GM23338 (cell line): ENCODE measurements at regions not wholly inside any gene's neighbourhood (a gene's known extent, or its start where the extent isn't known, plus 50 kb on each side); places are given as distances from the start of the nearest gene placed in this dataset.

Experiments
- ATAC-seq: fragments of 200-7000 bp; cut with Tn5 transposase; 3 replicates; pipeline ENCODE4 v1.9.1; 2020
- DNase-seq: peaks from one replicate; pipeline ENCODE4 v3.0.0-alpha.2; 2015; ENCODE audit warnings: low spot score
- H2AFZ ChIP-seq: fragments of 200-600 bp; sonication (generic); 2 replicates; pipeline ENCODE4 v1.8.0; 2016; ENCODE audit warnings: antibody characterized with exemption, mild to moderate bottlenecking, moderate library complexity
- H3F3A ChIP-seq: fragments of 200-600 bp; sonication (generic); replicated peaks from 2 replicates; pipeline ENCODE4 v1.8.0; 2017; ENCODE audit warnings: antibody characterized with exemption, mixed run types, low read depth
- H3K27ac ChIP-seq: fragments of 200-600 bp; sonication (generic); 2 replicates; pipeline ENCODE4 v1.6.1; 2016; ENCODE audit warnings: low read depth
- H3K27me3 ChIP-seq: fragments of 200-600 bp; sonication (generic); 2 replicates; pipeline ENCODE4 v1.8.0; 2016; ENCODE audit warnings: mild to moderate bottlenecking, mixed run types, moderate library complexity; ENCODE audit not compliant: insufficient read depth
- H3K36me3 ChIP-seq: fragments of 200-600 bp; sonication (generic); 2 replicates; pipeline ENCODE4 v1.8.0; 2016; ENCODE audit warnings: mild to moderate bottlenecking; ENCODE audit not compliant: insufficient read depth
- H3K4me1 ChIP-seq: fragments of 200-600 bp; sonication (generic); 2 replicates; pipeline ENCODE4 v1.8.0; 2016; ENCODE audit warnings: mild to moderate bottlenecking, moderate library complexity; ENCODE audit not compliant: insufficient read depth
- H3K4me2 ChIP-seq: fragments of 200-600 bp; sonication (generic); 2 replicates; pipeline ENCODE4 v1.7.1; 2017; ENCODE audit warnings: mixed run types
- H3K4me3 ChIP-seq: fragments of 200-600 bp; sonication (generic); 2 replicates; pipeline ENCODE4 v1.6.1; 2016; ENCODE audit warnings: mixed run types
- H3K79me2 ChIP-seq: fragments of 200-600 bp; sonication (generic); replicated peaks from 2 replicates; pipeline ENCODE4 v1.8.0; 2017; ENCODE audit warnings: mild to moderate bottlenecking; ENCODE audit not compliant: insufficient read depth
- H3K9me2 ChIP-seq: fragments of 200-600 bp; sonication (generic); 2 replicates; pipeline ENCODE4 v1.8.0; 2017; ENCODE audit not compliant: insufficient read depth
- H4K20me1 ChIP-seq: fragments of 200-600 bp; sonication (generic); replicated peaks from 2 replicates; pipeline ENCODE4 v1.8.0; 2017; ENCODE audit warnings: mild to moderate bottlenecking; ENCODE audit not compliant: insufficient read depth
- H3K27ac Mint-ChIP-seq: 2 replicates; pipeline ENCODE4 v1.8.0; 2020; ENCODE audit warnings: inconsistent platforms, mild to moderate bottlenecking, moderate library complexity, mixed read lengths
- H3K27me3 Mint-ChIP-seq: 3 replicates; pipeline ENCODE4 v1.8.0; 2022; ENCODE audit warnings: low read depth, mild to moderate bottlenecking, moderate library complexity, mixed read lengths, inconsistent platforms; ENCODE audit not compliant: insufficient read depth, poor library complexity
- H3K36me3 Mint-ChIP-seq: 3 replicates; pipeline ENCODE4 v1.8.0; 2021; ENCODE audit warnings: low read depth, mild to moderate bottlenecking, inconsistent platforms, moderate library complexity, mixed read lengths
- H3K4me1 Mint-ChIP-seq: 3 replicates; pipeline ENCODE4 v1.8.0; 2020; ENCODE audit warnings: mild to moderate bottlenecking, inconsistent platforms, mixed read lengths
- H3K4me3 Mint-ChIP-seq: 3 replicates; pipeline ENCODE4 v1.8.0; 2021; ENCODE audit warnings: moderate library complexity, mild to moderate bottlenecking, inconsistent platforms, mixed read lengths
- H3K9me3 Mint-ChIP-seq: 3 replicates; pipeline ENCODE4 v1.8.0; 2020; ENCODE audit warnings: moderate library complexity, mild to moderate bottlenecking, inconsistent platforms, mixed read lengths
- CREB1 ChIP-seq: fragments of 250-450 bp; sonication (Bioruptor Pico); IDR thresholded peaks from 2 replicates; pipeline ENCODE4 v1.5.0; 2020; ENCODE audit warnings: low read depth, mild to moderate bottlenecking, moderate library complexity
- EZH2 ChIP-seq: fragments of 200-600 bp; sonication (generic); IDR thresholded peaks from one replicate; pipeline ENCODE4 v1.8.0; 2017; ENCODE audit warnings: antibody characterized with exemption, mild to moderate bottlenecking, low read depth; ENCODE audit not compliant: unreplicated experiment
- EZH2phosphoT487 ChIP-seq: fragments of 200-600 bp; sonication (generic); IDR thresholded peaks from one replicate; pipeline ENCODE4 v1.8.1; 2018; ENCODE audit warnings: antibody characterized with exemption; ENCODE audit not compliant: unreplicated experiment
- JUNB ChIP-seq: IDR thresholded peaks from one replicate; pipeline ENCODE4 v1.6.1; 2016; ENCODE audit warnings: antibody characterized with exemption; ENCODE audit not compliant: unreplicated experiment
- NANOG ChIP-seq: IDR thresholded peaks from 2 replicates; pipeline ENCODE4 v1.6.1; 2016; ENCODE audit warnings: antibody characterized with exemption, borderline replicate concordance
- POLR2AphosphoS5 ChIP-seq: IDR thresholded peaks from 2 replicates; pipeline ENCODE4 v1.6.1; 2016; ENCODE audit warnings: antibody characterized with exemption, low read depth
- STAT1 ChIP-seq: IDR thresholded peaks from one replicate; pipeline ENCODE4 v1.6.1; 2016; ENCODE audit warnings: antibody characterized with exemption; ENCODE audit not compliant: unreplicated experiment
- ZNF114 ChIP-seq: fragments of 250-450 bp; sonication (Bioruptor Pico); IDR thresholded peaks from 2 replicates; pipeline ENCODE4 v1.5.0; 2020; ENCODE audit warnings: mild to moderate bottlenecking, moderate library complexity
- ZNF331 ChIP-seq: fragments of 250-450 bp; sonication (Bioruptor Pico); IDR thresholded peaks from 2 replicates; pipeline ENCODE4 v1.5.0; 2020; ENCODE audit warnings: low read depth, mild to moderate bottlenecking, moderate library complexity
- TF ChIP-seq, protein P1 (sequence below): IDR thresholded peaks from one replicate; pipeline ENCODE4 v1.6.1; 2018; ENCODE audit warnings: antibody characterized with exemption; ENCODE audit not compliant: unreplicated experiment
- TF ChIP-seq, protein P2 (sequence below), 2 experiments: fragments of 200-600 bp in 1 of 2; sonication (generic) in 1 of 2; conservative IDR thresholded peaks; 2 replicates each; pipeline versions ENCODE4 v1.5.1 to v1.6.1; 2016 to 2017; ENCODE audit warnings: antibody characterized with exemption in 2 of 2, low read depth in 2 of 2, mild to moderate bottlenecking in 2 of 2, moderate library complexity in 1 of 2
- TF ChIP-seq, protein P3 (sequence below): IDR thresholded peaks from 2 replicates; pipeline ENCODE4 v1.6.1; 2016; ENCODE audit warnings: antibody characterized with exemption
- TF ChIP-seq, protein P4 (sequence below): fragments of 250-450 bp; sonication (Bioruptor Pico); IDR thresholded peaks from 2 replicates; pipeline ENCODE4 v1.5.0; 2020; ENCODE audit warnings: mild to moderate bottlenecking, moderate library complexity

DNA sequence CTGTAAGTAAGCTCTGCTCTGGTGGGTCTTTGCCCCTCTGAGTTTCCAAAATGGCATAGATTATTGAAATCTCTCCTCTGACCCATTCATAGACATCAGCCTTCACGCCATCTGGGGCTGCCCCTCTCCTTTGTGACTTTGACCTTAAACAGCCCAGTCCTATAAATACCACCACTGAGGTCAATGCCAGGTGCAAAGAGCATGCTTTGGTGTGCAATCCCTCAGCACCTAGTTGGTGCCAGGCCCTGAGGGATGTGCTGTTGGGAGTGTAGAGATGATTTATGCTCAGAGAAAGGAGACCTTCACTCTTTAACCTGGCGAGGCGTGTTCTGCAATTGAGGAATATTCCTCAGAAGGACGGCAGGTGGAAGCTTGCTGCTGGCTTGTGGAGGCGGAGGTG is 121.7 kb upstream of the TSHZ3 start:
- DNase-seq (no peak), ATAC-seq (no peak)
- Histone ChIP-seq H3K79me2 (no peaks in the 10 kb centered on the region), H3K9me2 (peaks cover 15% of the 10 kb centered on the region; the same call in 1 of the 2 replicates), H3K27ac (no peak overlapping the region), H3F3A (no peaks in the 10 kb centered on the region), H3K4me1 (no peaks in the 10 kb centered on the region), H3K27me3 (no peaks in the 10 kb centered on the region), H2AFZ (no peak overlapping the region), H3K4me3 (no peak overlapping the region), H4K20me1 (no peaks in the 10 kb centered on the region), H3K36me3 (no peaks in the 10 kb centered on the region), H3K4me2 (no peak overlapping the region)
- Mint-ChIP-seq H3K27ac (no peak overlapping the region), H3K27me3 (no peaks in the 10 kb centered on the region), H3K36me3 (no peaks in the 10 kb centered on the region; the same call in 2 of the 3 replicates), H3K9me3 (no peaks in the 10 kb centered on the region), H3K4me3 (no peak overlapping the region), H3K4me1 (no peaks in the 10 kb centered on the region; the same call in 1 of the 3 replicates)
- TF ChIP-seq ZNF331 (CRISPR knock-in tag) (no peak), ZNF114 (CRISPR knock-in tag) (no peak), NANOG (no peak), CREB1 (CRISPR knock-in tag) (no peak), STAT1 (no peak), JUNB (no peak), EZH2phosphoT487 (no peak), EZH2 (no peak), POLR2AphosphoS5 (no peak)
- TF ChIP-seq, protein P1, sequence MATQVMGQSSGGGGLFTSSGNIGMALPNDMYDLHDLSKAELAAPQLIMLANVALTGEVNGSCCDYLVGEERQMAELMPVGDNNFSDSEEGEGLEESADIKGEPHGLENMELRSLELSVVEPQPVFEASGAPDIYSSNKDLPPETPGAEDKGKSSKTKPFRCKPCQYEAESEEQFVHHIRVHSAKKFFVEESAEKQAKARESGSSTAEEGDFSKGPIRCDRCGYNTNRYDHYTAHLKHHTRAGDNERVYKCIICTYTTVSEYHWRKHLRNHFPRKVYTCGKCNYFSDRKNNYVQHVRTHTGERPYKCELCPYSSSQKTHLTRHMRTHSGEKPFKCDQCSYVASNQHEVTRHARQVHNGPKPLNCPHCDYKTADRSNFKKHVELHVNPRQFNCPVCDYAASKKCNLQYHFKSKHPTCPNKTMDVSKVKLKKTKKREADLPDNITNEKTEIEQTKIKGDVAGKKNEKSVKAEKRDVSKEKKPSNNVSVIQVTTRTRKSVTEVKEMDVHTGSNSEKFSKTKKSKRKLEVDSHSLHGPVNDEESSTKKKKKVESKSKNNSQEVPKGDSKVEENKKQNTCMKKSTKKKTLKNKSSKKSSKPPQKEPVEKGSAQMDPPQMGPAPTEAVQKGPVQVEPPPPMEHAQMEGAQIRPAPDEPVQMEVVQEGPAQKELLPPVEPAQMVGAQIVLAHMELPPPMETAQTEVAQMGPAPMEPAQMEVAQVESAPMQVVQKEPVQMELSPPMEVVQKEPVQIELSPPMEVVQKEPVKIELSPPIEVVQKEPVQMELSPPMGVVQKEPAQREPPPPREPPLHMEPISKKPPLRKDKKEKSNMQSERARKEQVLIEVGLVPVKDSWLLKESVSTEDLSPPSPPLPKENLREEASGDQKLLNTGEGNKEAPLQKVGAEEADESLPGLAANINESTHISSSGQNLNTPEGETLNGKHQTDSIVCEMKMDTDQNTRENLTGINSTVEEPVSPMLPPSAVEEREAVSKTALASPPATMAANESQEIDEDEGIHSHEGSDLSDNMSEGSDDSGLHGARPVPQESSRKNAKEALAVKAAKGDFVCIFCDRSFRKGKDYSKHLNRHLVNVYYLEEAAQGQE: no peak
- TF ChIP-seq, protein P2, sequence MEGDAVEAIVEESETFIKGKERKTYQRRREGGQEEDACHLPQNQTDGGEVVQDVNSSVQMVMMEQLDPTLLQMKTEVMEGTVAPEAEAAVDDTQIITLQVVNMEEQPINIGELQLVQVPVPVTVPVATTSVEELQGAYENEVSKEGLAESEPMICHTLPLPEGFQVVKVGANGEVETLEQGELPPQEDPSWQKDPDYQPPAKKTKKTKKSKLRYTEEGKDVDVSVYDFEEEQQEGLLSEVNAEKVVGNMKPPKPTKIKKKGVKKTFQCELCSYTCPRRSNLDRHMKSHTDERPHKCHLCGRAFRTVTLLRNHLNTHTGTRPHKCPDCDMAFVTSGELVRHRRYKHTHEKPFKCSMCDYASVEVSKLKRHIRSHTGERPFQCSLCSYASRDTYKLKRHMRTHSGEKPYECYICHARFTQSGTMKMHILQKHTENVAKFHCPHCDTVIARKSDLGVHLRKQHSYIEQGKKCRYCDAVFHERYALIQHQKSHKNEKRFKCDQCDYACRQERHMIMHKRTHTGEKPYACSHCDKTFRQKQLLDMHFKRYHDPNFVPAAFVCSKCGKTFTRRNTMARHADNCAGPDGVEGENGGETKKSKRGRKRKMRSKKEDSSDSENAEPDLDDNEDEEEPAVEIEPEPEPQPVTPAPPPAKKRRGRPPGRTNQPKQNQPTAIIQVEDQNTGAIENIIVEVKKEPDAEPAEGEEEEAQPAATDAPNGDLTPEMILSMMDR (conservative IDR thresholded peaks at IDR 0.05; ENCODE audit: low read depth in 2 of 2): no peak
- TF ChIP-seq, protein P3, sequence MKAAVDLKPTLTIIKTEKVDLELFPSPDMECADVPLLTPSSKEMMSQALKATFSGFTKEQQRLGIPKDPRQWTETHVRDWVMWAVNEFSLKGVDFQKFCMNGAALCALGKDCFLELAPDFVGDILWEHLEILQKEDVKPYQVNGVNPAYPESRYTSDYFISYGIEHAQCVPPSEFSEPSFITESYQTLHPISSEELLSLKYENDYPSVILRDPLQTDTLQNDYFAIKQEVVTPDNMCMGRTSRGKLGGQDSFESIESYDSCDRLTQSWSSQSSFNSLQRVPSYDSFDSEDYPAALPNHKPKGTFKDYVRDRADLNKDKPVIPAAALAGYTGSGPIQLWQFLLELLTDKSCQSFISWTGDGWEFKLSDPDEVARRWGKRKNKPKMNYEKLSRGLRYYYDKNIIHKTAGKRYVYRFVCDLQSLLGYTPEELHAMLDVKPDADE: no peak
- TF ChIP-seq, protein P4, sequence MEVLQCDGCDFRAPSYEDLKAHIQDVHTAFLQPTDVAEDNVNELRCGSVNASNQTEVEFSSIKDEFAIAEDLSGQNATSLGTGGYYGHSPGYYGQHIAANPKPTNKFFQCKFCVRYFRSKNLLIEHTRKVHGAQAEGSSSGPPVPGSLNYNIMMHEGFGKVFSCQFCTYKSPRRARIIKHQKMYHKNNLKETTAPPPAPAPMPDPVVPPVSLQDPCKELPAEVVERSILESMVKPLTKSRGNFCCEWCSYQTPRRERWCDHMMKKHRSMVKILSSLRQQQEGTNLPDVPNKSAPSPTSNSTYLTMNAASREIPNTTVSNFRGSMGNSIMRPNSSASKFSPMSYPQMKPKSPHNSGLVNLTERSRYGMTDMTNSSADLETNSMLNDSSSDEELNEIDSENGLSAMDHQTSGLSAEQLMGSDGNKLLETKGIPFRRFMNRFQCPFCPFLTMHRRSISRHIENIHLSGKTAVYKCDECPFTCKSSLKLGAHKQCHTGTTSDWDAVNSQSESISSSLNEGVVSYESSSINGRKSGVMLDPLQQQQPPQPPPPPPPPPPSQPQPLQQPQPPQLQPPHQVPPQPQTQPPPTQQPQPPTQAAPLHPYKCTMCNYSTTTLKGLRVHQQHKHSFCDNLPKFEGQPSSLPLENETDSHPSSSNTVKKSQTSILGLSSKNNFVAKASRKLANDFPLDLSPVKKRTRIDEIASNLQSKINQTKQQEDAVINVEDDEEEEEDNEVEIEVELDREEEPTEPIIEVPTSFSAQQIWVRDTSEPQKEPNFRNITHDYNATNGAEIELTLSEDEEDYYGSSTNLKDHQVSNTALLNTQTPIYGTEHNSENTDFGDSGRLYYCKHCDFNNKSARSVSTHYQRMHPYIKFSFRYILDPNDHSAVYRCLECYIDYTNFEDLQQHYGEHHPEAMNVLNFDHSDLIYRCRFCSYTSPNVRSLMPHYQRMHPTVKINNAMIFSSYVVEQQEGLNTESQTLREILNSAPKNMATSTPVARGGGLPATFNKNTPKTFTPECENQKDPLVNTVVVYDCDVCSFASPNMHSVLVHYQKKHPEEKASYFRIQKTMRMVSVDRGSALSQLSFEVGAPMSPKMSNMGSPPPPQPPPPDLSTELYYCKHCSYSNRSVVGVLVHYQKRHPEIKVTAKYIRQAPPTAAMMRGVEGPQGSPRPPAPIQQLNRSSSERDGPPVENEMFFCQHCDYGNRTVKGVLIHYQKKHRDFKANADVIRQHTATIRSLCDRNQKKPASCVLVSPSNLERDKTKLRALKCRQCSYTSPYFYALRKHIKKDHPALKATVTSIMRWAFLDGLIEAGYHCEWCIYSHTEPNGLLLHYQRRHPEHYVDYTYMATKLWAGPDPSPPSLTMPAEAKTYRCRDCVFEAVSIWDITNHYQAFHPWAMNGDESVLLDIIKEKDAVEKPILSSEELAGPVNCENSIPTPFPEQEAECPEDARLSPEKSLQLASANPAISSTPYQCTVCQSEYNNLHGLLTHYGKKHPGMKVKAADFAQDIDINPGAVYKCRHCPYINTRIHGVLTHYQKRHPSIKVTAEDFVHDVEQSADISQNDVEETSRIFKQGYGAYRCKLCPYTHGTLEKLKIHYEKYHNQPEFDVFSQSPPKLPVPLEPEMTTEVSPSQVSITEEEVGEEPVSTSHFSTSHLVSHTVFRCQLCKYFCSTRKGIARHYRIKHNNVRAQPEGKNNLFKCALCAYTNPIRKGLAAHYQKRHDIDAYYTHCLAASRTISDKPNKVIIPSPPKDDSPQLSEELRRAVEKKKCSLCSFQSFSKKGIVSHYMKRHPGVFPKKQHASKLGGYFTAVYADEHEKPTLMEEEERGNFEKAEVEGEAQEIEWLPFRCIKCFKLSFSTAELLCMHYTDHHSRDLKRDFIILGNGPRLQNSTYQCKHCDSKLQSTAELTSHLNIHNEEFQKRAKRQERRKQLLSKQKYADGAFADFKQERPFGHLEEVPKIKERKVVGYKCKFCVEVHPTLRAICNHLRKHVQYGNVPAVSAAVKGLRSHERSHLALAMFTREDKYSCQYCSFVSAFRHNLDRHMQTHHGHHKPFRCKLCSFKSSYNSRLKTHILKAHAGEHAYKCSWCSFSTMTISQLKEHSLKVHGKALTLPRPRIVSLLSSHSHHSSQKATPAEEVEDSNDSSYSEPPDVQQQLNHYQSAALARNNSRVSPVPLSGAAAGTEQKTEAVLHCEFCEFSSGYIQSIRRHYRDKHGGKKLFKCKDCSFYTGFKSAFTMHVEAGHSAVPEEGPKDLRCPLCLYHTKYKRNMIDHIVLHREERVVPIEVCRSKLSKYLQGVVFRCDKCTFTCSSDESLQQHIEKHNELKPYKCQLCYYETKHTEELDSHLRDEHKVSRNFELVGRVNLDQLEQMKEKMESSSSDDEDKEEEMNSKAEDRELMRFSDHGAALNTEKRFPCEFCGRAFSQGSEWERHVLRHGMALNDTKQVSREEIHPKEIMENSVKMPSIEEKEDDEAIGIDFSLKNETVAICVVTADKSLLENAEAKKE (CRISPR knock-in tag): no peak
